GM21619 (cell line): ENCODE measurements at regions not wholly inside any gene's neighbourhood (a gene's known extent, or its start where the extent isn't known, plus 50 kb on each side); places are given as distances from the start of the nearest gene placed in this dataset.
"Not testable (repeated sequence)": the region's sequence is repeated elsewhere in the genome, so short reads cannot be mapped to it uniquely, and the experiment has no call there.

Experiments used
- ATAC-seq: cut with Tn5 transposase; IDR thresholded peaks from one replicate; pipeline ENCODE4 v1.9.1; 2021; ENCODE audit not compliant: unreplicated experiment

DNA sequence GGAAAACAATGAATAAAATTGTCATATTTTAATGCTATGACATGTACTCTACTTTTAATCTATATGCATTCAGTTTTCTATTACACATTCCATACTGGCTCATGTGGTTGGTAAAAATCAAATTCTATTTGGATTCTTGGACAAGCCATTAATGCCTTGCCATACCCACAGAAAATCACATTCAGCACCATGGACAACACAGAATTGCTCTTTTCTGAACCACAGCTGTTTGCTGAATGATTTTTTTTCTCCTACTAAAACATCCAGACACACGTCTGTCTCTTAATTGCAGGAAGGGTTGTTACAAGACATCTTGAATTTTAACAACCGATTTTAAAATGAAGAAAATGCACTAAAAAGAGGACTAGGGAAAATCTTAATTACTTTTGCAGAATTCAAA is 675.6 kb downstream of the BRINP1 start:
- ATAC-seq, result no peak

- not testable (repeated sequence) for ATAC-seq
These were observed 674.0 kb downstream of the BRINP1 start for GRCh38 chr9:118695249-118695648.

DNA sequence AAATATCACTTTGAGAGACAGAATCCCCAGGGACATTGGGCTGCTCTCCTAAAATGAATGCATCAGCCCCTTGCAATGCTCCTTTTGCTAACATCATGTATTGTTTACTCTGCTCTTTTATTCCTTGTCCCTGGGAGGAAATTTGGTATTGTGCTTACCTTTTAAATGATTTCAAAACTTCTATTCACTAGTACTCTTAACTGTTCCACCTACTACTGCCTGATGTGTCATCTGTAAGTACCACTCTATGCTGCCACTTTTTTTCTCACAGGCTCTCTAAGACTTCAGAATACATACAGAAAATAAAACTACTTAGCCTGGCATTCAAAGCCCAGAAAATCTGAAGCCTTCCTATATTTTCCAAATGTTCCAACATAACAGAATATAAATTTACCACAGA is 667.2 kb downstream of the BRINP1 start:
- no peak for ATAC-seq

- no peak for ATAC-seq
These were observed 657.4 kb downstream of the BRINP1 start for GRCh38 chr9:118711843-118712242.

DNA sequence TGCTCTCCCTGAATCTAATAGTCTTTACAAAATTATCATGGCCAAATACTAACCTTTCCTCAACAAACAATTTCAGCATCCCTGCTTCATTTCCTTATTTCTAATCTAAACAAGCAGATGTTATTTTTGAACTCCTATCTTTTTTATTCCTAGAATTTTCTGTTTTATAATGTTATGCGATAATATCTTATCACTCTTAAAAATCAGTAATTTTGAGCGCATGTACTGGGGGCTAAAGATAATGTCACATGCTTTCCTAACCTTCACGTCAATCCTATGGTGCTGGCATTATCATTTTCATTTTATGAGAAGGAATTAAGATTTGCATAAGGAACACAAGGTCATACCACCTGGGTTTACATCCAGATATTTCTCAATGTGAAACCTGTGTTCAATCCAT is 648.0 kb downstream of the BRINP1 start:
- no peak for ATAC-seq

GRCh38 chr9:118721923-118722322 is 647.3 kb downstream of the BRINP1 start:
- no peak for ATAC-seq

DNA sequence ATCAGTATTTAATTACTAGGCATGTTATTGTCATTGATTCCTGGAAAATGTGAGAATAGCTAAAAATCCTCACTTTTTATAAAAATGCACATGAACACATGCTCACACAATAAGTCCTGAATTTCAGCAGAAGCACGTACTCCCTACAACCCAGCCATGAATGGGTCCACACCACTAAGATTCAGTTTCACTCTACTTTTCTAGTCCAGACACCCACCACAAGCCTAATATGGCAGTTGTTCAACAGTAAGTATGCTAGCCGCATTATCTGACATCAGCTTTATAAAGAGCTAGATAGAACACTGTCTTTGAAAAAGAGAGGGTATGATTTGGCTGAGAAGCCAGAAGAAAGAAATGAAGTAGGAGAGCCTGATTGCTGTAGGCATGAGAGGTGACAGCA is 639.3 kb downstream of the BRINP1 start:
- no peak for ATAC-seq

- no peak for ATAC-seq
These were observed 636.2 kb downstream of the BRINP1 start for GRCh38 chr9:118732998-118733397.

- no peak for ATAC-seq
These were observed 634.5 kb downstream of the BRINP1 start for GRCh38 chr9:118734696-118735095.

- no peak for ATAC-seq
These were observed 632.8 kb downstream of the BRINP1 start for GRCh38 chr9:118736406-118736805.

DNA sequence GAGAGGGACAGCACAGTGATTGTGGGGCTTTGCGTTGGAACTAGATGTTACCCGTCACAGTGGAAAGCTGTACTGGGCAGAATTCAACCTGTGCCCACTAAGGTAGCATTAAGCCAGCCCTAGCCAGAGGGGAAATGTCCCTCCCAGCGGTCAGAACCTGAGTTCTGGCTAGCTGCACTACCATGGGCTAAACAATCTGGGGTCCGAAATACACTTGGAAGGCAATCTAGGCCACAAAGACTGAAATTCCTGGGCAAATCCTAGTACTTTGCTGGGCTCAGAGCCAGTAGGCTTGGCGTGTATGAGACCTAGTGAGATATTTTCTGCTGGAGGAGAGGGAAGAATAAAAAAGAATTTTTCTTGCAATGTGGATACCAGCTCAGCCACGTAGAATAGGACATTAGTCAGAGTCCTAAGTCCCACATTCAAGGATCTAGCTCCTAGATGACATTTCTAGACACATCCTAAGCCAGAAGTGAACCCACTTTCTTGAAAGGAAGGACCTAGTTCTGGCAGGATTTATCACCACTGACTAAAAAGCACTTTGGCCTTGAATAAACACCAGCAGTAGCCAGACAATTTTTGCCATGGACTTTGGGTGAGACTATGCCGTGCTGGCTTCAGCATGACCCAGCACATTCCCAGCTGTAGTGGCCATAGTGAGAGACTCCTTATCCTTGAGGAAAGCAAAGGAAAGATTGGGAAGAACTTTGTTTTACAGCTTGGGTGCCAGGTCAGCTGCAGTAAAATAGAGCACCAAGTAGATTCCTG is 618.0 kb downstream of the BRINP1 start:
- no peak for ATAC-seq

- no peak for ATAC-seq
These were observed 617.4 kb downstream of the BRINP1 start for GRCh38 chr9:118751848-118752223.

DNA sequence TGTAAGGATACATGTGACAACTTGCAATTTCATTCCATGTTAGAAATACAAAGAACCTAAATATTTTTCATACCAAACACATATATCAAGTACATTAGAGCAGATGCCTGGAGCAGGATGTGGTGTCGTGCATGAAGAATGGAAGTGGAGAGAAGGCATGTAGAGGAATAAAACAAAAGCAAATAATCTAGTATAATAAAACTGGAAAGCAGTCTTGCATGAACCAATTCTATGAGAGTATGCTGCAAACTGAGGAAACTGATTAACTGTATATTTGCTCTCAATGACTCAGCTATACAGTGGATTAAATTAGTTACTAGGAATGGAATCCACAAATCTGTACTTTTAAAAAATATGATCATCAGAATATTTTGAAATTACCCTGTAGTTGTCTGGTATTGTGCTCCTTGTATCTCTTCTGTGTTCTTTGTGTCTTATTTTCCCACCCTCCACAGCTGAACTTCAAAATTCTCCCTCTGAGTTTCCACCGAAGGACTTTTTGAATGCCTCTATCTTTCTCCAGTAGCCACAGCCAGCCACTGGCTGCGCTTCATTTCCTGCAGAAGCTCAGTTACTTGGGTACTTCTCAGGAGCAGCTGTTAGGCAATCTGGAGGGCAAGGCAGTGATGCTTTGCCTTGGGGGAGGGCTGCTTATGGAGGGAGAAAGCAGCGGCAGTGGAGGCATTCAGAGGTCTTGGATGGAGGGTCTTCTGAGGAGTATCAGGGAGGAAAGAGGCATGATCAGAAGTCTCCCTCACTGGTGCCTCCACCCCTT is 608.0 kb downstream of the BRINP1 start:
- no peak for ATAC-seq

DNA sequence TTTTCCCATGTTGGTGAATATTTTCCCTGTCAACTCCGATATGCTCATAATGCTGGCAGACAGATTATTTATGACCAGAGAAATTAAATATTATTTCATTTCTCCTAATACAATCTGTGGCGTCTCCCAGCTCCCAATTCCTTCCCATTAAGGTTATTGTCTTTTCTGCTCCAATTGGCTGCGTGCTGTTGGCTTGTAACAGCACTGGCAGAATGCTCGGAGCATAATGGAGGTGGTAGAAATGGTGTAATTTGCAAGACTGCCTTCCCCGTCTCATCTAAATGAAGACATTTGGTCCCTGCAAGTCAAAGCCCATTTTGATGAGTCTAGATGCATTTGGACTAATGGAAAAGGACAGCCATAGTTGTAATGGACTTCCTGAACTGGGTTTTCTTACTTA is 601.7 kb downstream of the BRINP1 start:
- ATAC-seq, result no peak

- no peak for ATAC-seq
These were observed 586.3 kb downstream of the BRINP1 start for GRCh38 chr9:118782790-118783463.

DNA sequence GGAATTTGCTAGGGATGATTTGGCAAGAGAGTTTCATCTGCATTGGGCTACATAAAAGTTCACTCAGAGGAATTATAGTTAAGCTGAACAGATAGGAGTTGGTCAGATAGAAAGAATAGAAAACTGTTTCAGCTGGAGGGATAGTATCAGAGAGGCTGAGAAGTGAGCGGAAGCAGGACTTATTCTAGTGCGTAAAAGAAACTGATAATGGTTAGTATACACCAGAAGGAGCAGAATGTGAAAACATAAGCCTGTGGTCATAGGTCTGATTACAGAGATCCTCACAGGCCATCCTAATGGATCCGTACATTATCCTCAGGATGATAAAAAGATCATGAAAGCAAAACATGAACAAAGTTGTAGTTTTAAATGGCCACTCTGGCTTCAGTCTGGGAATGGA is 585.2 kb downstream of the BRINP1 start:
- ATAC-seq, result no peak

- no peak for ATAC-seq
These were observed 583.8 kb downstream of the BRINP1 start for GRCh38 chr9:118785456-118785855.

DNA sequence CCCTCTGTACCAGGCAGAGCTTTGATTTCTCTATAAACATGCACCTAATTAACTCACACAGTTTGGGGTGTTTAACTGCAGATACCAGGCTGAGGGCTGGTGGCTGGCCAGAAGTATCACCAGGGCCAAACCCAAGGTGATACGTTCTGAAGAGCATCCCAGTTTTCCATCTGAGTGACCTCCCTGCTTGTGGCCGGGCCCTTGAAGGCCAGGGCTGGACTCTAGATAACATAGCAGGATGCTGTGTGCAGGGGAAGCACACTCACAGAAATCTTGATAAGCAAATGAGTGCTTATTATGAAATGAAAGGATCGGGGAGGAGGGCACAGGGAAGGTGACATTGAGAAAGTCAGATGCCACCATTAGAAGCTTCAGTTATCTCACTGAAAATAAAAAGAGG is 582.4 kb downstream of the BRINP1 start:
- ATAC-seq, result no peak

DNA sequence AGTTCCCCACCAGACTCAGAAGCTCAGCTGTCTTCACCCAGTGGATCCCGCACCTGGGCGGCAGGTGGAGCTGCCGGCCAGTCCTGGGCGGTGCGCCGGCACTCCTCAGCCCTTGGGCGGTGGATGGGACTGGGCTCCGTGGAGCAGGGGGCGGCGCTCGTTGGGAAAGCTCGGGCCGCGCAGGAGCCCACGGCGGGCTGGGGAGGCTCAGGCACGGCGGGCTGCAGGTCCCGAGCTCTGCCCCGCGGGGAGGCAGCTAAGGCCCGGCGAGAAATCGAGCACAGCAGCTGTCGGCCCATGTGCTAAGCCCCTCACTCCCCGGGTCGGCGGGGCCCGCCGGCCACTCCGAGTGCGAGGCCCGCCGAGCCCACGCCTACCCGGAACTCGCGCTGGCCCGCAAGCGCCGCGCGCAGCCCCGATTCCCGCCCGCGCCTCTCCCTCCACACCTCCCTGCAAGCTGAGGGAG is 560.0 kb downstream of the BRINP1 start:
- ATAC-seq, result no peak

GRCh38 chr9:118829334-118829733 is 539.9 kb downstream of the BRINP1 start:
- no peak for ATAC-seq

- no peak for ATAC-seq
These were observed 536.9 kb downstream of the BRINP1 start for GRCh38 chr9:118832371-118832770.

DNA sequence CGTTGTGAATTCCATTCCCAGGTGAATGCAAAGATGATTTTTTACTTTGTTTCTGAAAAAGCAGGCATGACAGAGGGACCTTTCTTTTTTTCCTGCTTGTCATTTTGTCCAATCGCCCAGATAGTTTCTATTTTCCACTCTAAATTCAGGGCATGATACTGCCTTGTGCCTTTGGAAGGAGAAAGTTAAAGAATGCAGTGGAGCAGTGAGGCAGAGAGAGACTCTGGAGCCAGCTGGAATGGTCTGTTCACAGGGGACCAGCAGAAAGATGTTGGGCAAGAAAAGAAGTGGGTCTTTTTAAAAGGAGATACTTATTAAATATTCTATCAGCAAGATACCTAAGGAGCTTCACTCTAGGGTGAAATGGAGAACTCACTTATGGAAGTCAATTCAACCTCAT is 532.3 kb downstream of the BRINP1 start:
- ATAC-seq, result no peak
